K562 (cell line): ENCODE measurements at regions not wholly inside any gene's neighbourhood (a gene's known extent, or its start where the extent isn't known, plus 50 kb on each side); places are given as distances from the start of the nearest gene placed in this dataset.

Experiments used
- ATAC-seq: fragments of 200-7000 bp; cut with Tn5 transposase; 3 replicates; pipeline ENCODE4 v1.9.1; 2020; ENCODE audit warnings: moderate library complexity
- BruUV-seq: library from RNA; stranded (reverse); fragments of 400-500 nt; replicated peaks from 2 replicates; lab custom pipeline; 2021; lab: Mats Ljungman, UMichigan
- CTCF ChIA-PET: fragments of 300-600 bp; formaldehyde crosslinking; extraction: SDS; loops from one replicate; lab custom pipeline; 2021; ENCODE audit warnings: low intra/inter-chr PET ratio; lab: Yijun Ruan, JAX
- POLR2A ChIA-PET: fragments of 300-600, 350-650 bp; sonication (Branson Sonifier 250); formaldehyde crosslinking; extraction: SDS; loops from one replicate; lab custom pipeline; 2021; ENCODE audit warnings: antibody characterized with exemption, inconsistent platforms; lab: Yijun Ruan, JAX
- DNase-seq, 4 experiments: peaks; one replicate each; pipeline versions ENCODE4 v3.0.0 to v3.0.0-alpha.2; 2011 to 2018; ENCODE audit warnings: low spot score in 3 of 4, mixed read lengths in 3 of 4; ENCODE audit errors: extremely low read depth in 1 of 4
- FAIRE-seq: peaks from 2 replicates; lab custom pipeline; 2011; peaks lifted over from hg19 to GRCh38; lab: Jason Lieb, UNC
- H2AFZ ChIP-seq: 2 replicates; pipeline ENCODE4 v1.6.0; 2011; ENCODE audit warnings: low read depth, low read length, control low read depth, inconsistent platforms
- H3K27ac ChIP-seq: fragments of 200-600 bp; 3 replicates; pipeline ENCODE4 v1.8.0; 2011; ENCODE audit warnings: low read depth, mild to moderate bottlenecking, control low read depth, inconsistent platforms, low read length, moderate library complexity, mixed read lengths; ENCODE audit errors: extremely low read depth
- H3K27me3 ChIP-seq, 2 experiments: fragments of 300-600 bp in 1 of 2; 2 replicates in 1 of 2; 3 replicates in 1 of 2; pipeline versions ENCODE4 v1.6.0 to v1.8.0; 2011; ENCODE audit warnings: inconsistent platforms in 2 of 2, low read length in 2 of 2, mild to moderate bottlenecking in 1 of 2, mixed read lengths in 1 of 2, moderate library complexity in 1 of 2; ENCODE audit not compliant: control insufficient read depth in 2 of 2, insufficient read depth in 2 of 2
- H3K36me3 ChIP-seq: fragments of 300-600 bp; 3 replicates; pipeline ENCODE4 v1.8.0; 2011; ENCODE audit warnings: mild to moderate bottlenecking, low read length, inconsistent platforms; ENCODE audit not compliant: control insufficient read depth, insufficient read depth
- H3K4me1 ChIP-seq, 2 experiments: fragments of 200-600 bp in 1 of 2; replicated peaks in 1 of 2; 2 replicates in 1 of 2; 3 replicates in 1 of 2; pipeline versions ENCODE4 v1.5.1 to v1.8.0; 2011; ENCODE audit warnings: inconsistent platforms in 2 of 2, low read length in 2 of 2, mild to moderate bottlenecking in 1 of 2, mixed read lengths in 1 of 2, moderate library complexity in 1 of 2; ENCODE audit not compliant: control insufficient read depth in 2 of 2, insufficient read depth in 2 of 2
- H3K4me2 ChIP-seq: 2 replicates; pipeline ENCODE4 v1.6.1; 2011; ENCODE audit warnings: low read length, control low read depth, inconsistent platforms, mixed read lengths; ENCODE audit not compliant: insufficient read depth
- H3K4me3 ChIP-seq: fragments of 200-600 bp; sonication (generic), shearing (Covaris generic); 2 replicates; pipeline ENCODE4 v1.5.1; 2016; ENCODE audit warnings: control low read depth, inconsistent platforms
- H3K79me2 ChIP-seq: fragments of 200-600 bp; 3 replicates; pipeline ENCODE4 v1.8.0; 2011; ENCODE audit warnings: low read length, inconsistent platforms; ENCODE audit not compliant: control insufficient read depth, insufficient read depth
- H3K9ac ChIP-seq, 2 experiments: 2 replicates each; pipeline versions ENCODE4 v1.6.0 to v1.6.1; 2011; ENCODE audit warnings: low read depth in 2 of 2, low read length in 2 of 2, control low read depth in 1 of 2, inconsistent platforms in 1 of 2, mild to moderate bottlenecking in 1 of 2, mixed read lengths in 1 of 2; ENCODE audit not compliant: insufficient read depth in 1 of 2
- H3K9me1 ChIP-seq: one replicate; pipeline ENCODE4 v1.6.0; 2011; ENCODE audit warnings: inconsistent platforms, mild to moderate bottlenecking, low read length, moderate library complexity; ENCODE audit not compliant: control insufficient read depth, insufficient read depth
- H3K9me3 ChIP-seq: replicated peaks from 2 replicates; pipeline ENCODE4 v1.5.1; 2011; ENCODE audit warnings: low read depth, low read length, inconsistent platforms; ENCODE audit not compliant: control insufficient read depth, insufficient read depth
- H4K20me1 ChIP-seq: replicated peaks from 2 replicates; pipeline ENCODE4 v1.6.1; 2011; ENCODE audit warnings: low read length, inconsistent platforms, mixed read lengths; ENCODE audit not compliant: control insufficient read depth, insufficient read depth
- CGGBP1 ChIP-seq: fragments of 250-450 bp; sonication (Bioruptor Pico); IDR thresholded peaks from 2 replicates; pipeline ENCODE4 v1.9.0; 2021; ENCODE audit warnings: mild to moderate bottlenecking
- DPF2 ChIP-seq: fragments of 450-650 bp; IDR thresholded peaks from 2 replicates; pipeline ENCODE4 v1.6.1; 2016
- ERF ChIP-seq: fragments of 450-650 bp; formaldehyde crosslinking; IDR thresholded peaks from 2 replicates; pipeline ENCODE4 v1.4.0; 2020; ENCODE audit warnings: mild to moderate bottlenecking, mixed read lengths
- FOXM1 ChIP-seq, 2 experiments: fragments of 450-650 bp in 1 of 2; sonication (generic) in 1 of 2; formaldehyde crosslinking in 1 of 2; IDR thresholded peaks; 2 replicates each; pipeline versions ENCODE4 v1.6.1 to v1.9.0; 2017 to 2022; ENCODE audit warnings: low read depth in 2 of 2, mild to moderate bottlenecking in 2 of 2, missing genetic modification reagents in 1 of 2, moderate library complexity in 1 of 2
- GATAD2B ChIP-seq: fragments of 450-650 bp; IDR thresholded peaks from 2 replicates; pipeline ENCODE4 v1.6.1; 2017; ENCODE audit warnings: mild to moderate bottlenecking, borderline replicate concordance
- KAT2B ChIP-seq: IDR thresholded peaks from one replicate; pipeline ENCODE4 v1.6.1; 2012; ENCODE audit warnings: low read depth, mild to moderate bottlenecking, control low read depth, inconsistent platforms, low read length, moderate library complexity
- KDM2B ChIP-seq: fragments of 250-450 bp; sonication (Bioruptor Pico); IDR thresholded peaks from 2 replicates; pipeline ENCODE4 v1.8.0; 2021; ENCODE audit warnings: mild to moderate bottlenecking, moderate library complexity
- KLF1 ChIP-seq: fragments of 450-650 bp; IDR thresholded peaks from 2 replicates; pipeline ENCODE4 v1.6.1; 2016; ENCODE audit warnings: missing genetic modification characterization, missing compliant biosample characterization
- KLF16 ChIP-seq: IDR thresholded peaks from 2 replicates; pipeline ENCODE4 v1.6.1; 2016; ENCODE audit warnings: antibody characterized with exemption
- MED1 ChIP-seq: sonication (generic); formaldehyde crosslinking; IDR thresholded peaks from 2 replicates; pipeline ENCODE4 v1.8.1; 2023; ENCODE audit warnings: missing genetic modification reagents, borderline replicate concordance
- MNT ChIP-seq, 2 experiments: fragments of 450-650 bp; conservative IDR thresholded peaks; 2 replicates each; pipeline ENCODE4 v1.6.1; 2017; ENCODE audit warnings: mild to moderate bottlenecking in 2 of 2, moderate library complexity in 2 of 2
- NR0B1 ChIP-seq: fragments of 450-650 bp; IDR thresholded peaks from one replicate; pipeline ENCODE4 v1.6.1; 2018; ENCODE audit warnings: mild to moderate bottlenecking, moderate library complexity; ENCODE audit not compliant: partially characterized antibody
- SMAD1 ChIP-seq: fragments of 150-350 bp; IDR thresholded peaks from 2 replicates; pipeline ENCODE4 v1.6.1; 2014; ENCODE audit warnings: low read length, low read depth; ENCODE audit not compliant: partially characterized antibody
- ZBTB8A ChIP-seq: fragments of 450-650 bp; IDR thresholded peaks from 2 replicates; pipeline ENCODE4 v1.6.1; 2018; ENCODE audit warnings: mild to moderate bottlenecking, moderate library complexity; ENCODE audit not compliant: partially characterized antibody
- ZNF584 ChIP-seq: fragments of 200-800 bp; sonication (Bioruptor generic); IDR thresholded peaks from 2 replicates; pipeline ENCODE4 v1.6.1; 2016; ENCODE audit warnings: low read depth, mild to moderate bottlenecking, missing genetic modification characterization, missing compliant biosample characterization
- WGBS: fragments of 100-300 bp; shearing (Covaris generic); methylation state at CpG from one replicate; pipeline ENCODE4 v1.1.6; 2016; ENCODE audit warnings: low coverage, mixed read lengths; ENCODE audit not compliant: insufficient coverage; ENCODE audit errors: missing lambda C conversion rate; 5-methylcytosine and 5-hydroxymethylcytosine counted together
- in situ Hi-C: fragments of 300-500 bp; cut with MboI; formaldehyde crosslinking; loops from 4 replicates; pipeline ENCODE4 v1.15.0; 2018; ENCODE audit warnings: inconsistent platforms, mixed read lengths
- intact Hi-C: fragments of 100-400 bp; cut with micrococcal nuclease; formaldehyde crosslinking; loops from 2 replicates; pipeline ENCODE4 v1.14.2; 2022

GRCh38 chr2:164388511-164388910, 232.8 kb downstream of the GRB14 start:
- Histone ChIP-seq H3K4me2 (no peak overlapping the region), H3K9me3 (no peaks in the 10 kb centered on the region; the same call in 1 of the 2 replicates), H2AFZ (no peak overlapping the region), H3K27ac (no peak overlapping the region), H3K36me3 (no peaks in the 10 kb centered on the region), H3K4me3 (no peak overlapping the region), H3K9me1 (no peaks in the 10 kb centered on the region), H3K9ac (no peak overlapping the region), H3K4me1 (no peaks in the 10 kb centered on the region), H3K27me3 (no peaks in the 10 kb centered on the region), H4K20me1 (no peaks in the 10 kb centered on the region), H3K79me2 (no peaks in the 10 kb centered on the region)
- in situ Hi-C loops, result no loop called here
- DNase-seq, result no peak
- FAIRE-seq, result no peak
- TF ChIP-seq MED1 (CRISPR knock-in tag), result no peak
- no peak for TF ChIP-seq FOXM1 (IDR thresholded peaks at IDR 0.05; ENCODE audit: low read depth)
- no peak for TF ChIP-seq FOXM1 (CRISPR knock-in tag; IDR thresholded peaks at IDR 0.05; ENCODE audit: low read depth)
- TF ChIP-seq KDM2B (CRISPR knock-in tag), result no peak
- TF ChIP-seq KLF16, result no peak
- no peak for TF ChIP-seq GATAD2B
- TF ChIP-seq DPF2, result no peak
- no peak for TF ChIP-seq KLF1 (tag)
- TF ChIP-seq ZBTB8A, result no peak
- TF ChIP-seq SMAD1, result no peak
- no peak for TF ChIP-seq KAT2B
- TF ChIP-seq ZNF584 (CRISPR knock-in tag), result no peak
- no peak for TF ChIP-seq CGGBP1 (CRISPR knock-in tag)
- no peak for TF ChIP-seq NR0B1
- TF ChIP-seq ERF (CRISPR knock-in tag), result no peak
- no peak for TF ChIP-seq MNT (conservative IDR thresholded peaks at IDR 0.05)
- CTCF ChIA-PET, result no interaction called here
- 0% methylated on average over 2 of the region's 2 CpGs for WGBS
- BruUV-seq, result no TSS peak
- intact Hi-C loops, result no loop called here
- no peak for ATAC-seq
- POLR2A ChIA-PET, result no interaction called here
